ENCODE measurements at regions not wholly inside any gene's neighbourhood (a gene's known extent, or its start where the extent isn't known, plus 50 kb on each side); places are given as distances from the start of the nearest gene placed in this dataset.
A peak's percentile ranks its signal among the peaks of the same experiment; 100 is the strongest.
"Not testable (repeated sequence)": the region's sequence is repeated elsewhere in the genome, so short reads cannot be mapped to it uniquely, and the experiment has no call there.

- not testable (repeated sequence) for H4K12ac ChIP-seq (ENCODE audit: low read depth, low read length); H3K23ac ChIP-seq (ENCODE audit: low read length); H3K27me3 ChIP-seq (ENCODE audit: insufficient read depth, low read length); H3K14ac ChIP-seq (ENCODE audit: low read length); H3K79me2 ChIP-seq (ENCODE audit: control insufficient read depth, insufficient read depth, low read length, poor library complexity); H2BK5ac ChIP-seq (ENCODE audit: low read depth, low read length, poor library complexity); H3K4me3 ChIP-seq (ENCODE audit: low read depth, low read length); H4K8ac ChIP-seq (ENCODE audit: low read depth, low read length); H3K18ac ChIP-seq (ENCODE audit: low read length); H3K4ac ChIP-seq (ENCODE audit: low read depth, low read length); H3K4me1 ChIP-seq (ENCODE audit: control insufficient read depth in 1 of 2, insufficient read depth in 2 of 2, low read length in 2 of 2); H2BK120ac ChIP-seq (ENCODE audit: insufficient read depth, low read length, poor library complexity); H4K91ac ChIP-seq (ENCODE audit: low read depth, low read length); H2AFZ ChIP-seq (ENCODE audit: insufficient read depth, low read length, poor library complexity); H2BK12ac ChIP-seq (ENCODE audit: low read length); H3K9me3 ChIP-seq (ENCODE audit: insufficient read depth, low read depth, low read length); H3K36me3 ChIP-seq (ENCODE audit: control insufficient read depth in 1 of 2, insufficient read depth in 2 of 2, low read length in 2 of 2); H3K27ac ChIP-seq (ENCODE audit: low read depth, low read length); DNase-seq; H3K79me1 ChIP-seq (ENCODE audit: low read length); H2AK5ac ChIP-seq (ENCODE audit: low read length); H3K9ac ChIP-seq (ENCODE audit: low read length); H3K4me2 ChIP-seq (ENCODE audit: low read length)
- WGBS (ENCODE audit: extremely low coverage, insufficient coverage, insufficient read length) = no CpG with 5 or more reads among the region's 2 CpGs
Measured at GRCh38 chr16:52738992-52739391, 192.0 kb upstream of the TOX3 start.

- Histone ChIP-seq H3K9me3 (ENCODE audit: insufficient read depth, low read depth, low read length) (peaks cover 10% of the 10 kb centered on the region), H3K27me3 (ENCODE audit: insufficient read depth, low read length) (no peaks in the 10 kb centered on the region), H4K8ac (ENCODE audit: low read depth, low read length) (no peak overlapping the region), H3K4ac (ENCODE audit: low read depth, low read length) (no peak overlapping the region), H3K79me1 (ENCODE audit: low read length) (no peaks in the 10 kb centered on the region), H3K23ac (ENCODE audit: low read length) (no peak overlapping the region), H3K27ac (ENCODE audit: low read depth, low read length) (no peak overlapping the region), H3K4me1 (ENCODE audit: control insufficient read depth in 1 of 2, insufficient read depth in 2 of 2, low read length in 2 of 2) (no peaks in the 10 kb centered on the region), H3K14ac (ENCODE audit: low read length) (no peak overlapping the region), H2AK5ac (ENCODE audit: low read length) (no peak overlapping the region), H3K4me2 (ENCODE audit: low read length) (no peak overlapping the region), H3K18ac (ENCODE audit: low read length) (no peak overlapping the region), H2BK12ac (ENCODE audit: low read length) (no peak overlapping the region), H3K9ac (ENCODE audit: low read length) (no peak overlapping the region), H2AFZ (ENCODE audit: insufficient read depth, low read length, poor library complexity) (no peak overlapping the region), H4K12ac (ENCODE audit: low read depth, low read length) (no peak overlapping the region), H2BK120ac (ENCODE audit: insufficient read depth, low read length, poor library complexity) (no peak overlapping the region), H3K36me3 (ENCODE audit: control insufficient read depth in 1 of 2, insufficient read depth in 2 of 2, low read length in 2 of 2) (no peaks in the 10 kb centered on the region), H3K4me3 (ENCODE audit: low read depth, low read length) (no peak overlapping the region), H2BK5ac (ENCODE audit: low read depth, low read length, poor library complexity) (no peak overlapping the region), H3K79me2 (ENCODE audit: control insufficient read depth, insufficient read depth, low read length, poor library complexity) (no peaks in the 10 kb centered on the region), H4K91ac (ENCODE audit: low read depth, low read length) (no peak overlapping the region)
- WGBS (ENCODE audit: extremely low coverage, insufficient coverage, insufficient read length) = no CpG with 5 or more reads among the region's 24 CpGs
- DNase-seq = no peak
Measured at GRCh38 chr16:52731219-52731875, 184.4 kb upstream of the TOX3 start.

- Histone ChIP-seq H4K91ac (ENCODE audit: low read depth, low read length) (no peak overlapping the region), H3K79me2 (ENCODE audit: control insufficient read depth, insufficient read depth, low read length, poor library complexity) (no peaks in the 10 kb centered on the region), H3K36me3 (ENCODE audit: control insufficient read depth in 1 of 2, insufficient read depth in 2 of 2, low read length in 2 of 2) (no peaks in the 10 kb centered on the region), H2AK5ac (ENCODE audit: low read length) (no peak overlapping the region), H2BK12ac (ENCODE audit: low read length) (no peak overlapping the region), H3K23ac (ENCODE audit: low read length) (peak overlapping the region; percentile 86), H4K12ac (ENCODE audit: low read depth, low read length) (no peak overlapping the region), H3K4me1 (ENCODE audit: control insufficient read depth in 1 of 2, insufficient read depth in 2 of 2, low read length in 2 of 2) (no peaks in the 10 kb centered on the region), H4K8ac (ENCODE audit: low read depth, low read length) (no peak overlapping the region), H2BK5ac (ENCODE audit: low read depth, low read length, poor library complexity) (no peak overlapping the region), H2BK120ac (ENCODE audit: insufficient read depth, low read length, poor library complexity) (no peak overlapping the region), H3K9me3 (ENCODE audit: insufficient read depth, low read depth, low read length) (peaks cover 10% of the 10 kb centered on the region), H3K27ac (ENCODE audit: low read depth, low read length) (no peak overlapping the region), H2AFZ (ENCODE audit: insufficient read depth, low read length, poor library complexity) (no peak overlapping the region), H3K4me2 (ENCODE audit: low read length) (no peak overlapping the region), H3K4ac (ENCODE audit: low read depth, low read length) (no peak overlapping the region), H3K9ac (ENCODE audit: low read length) (no peak overlapping the region), H3K27me3 (ENCODE audit: insufficient read depth, low read length) (no peaks in the 10 kb centered on the region), H3K18ac (ENCODE audit: low read length) (no peak overlapping the region), H3K79me1 (ENCODE audit: low read length) (no peaks in the 10 kb centered on the region), H3K4me3 (ENCODE audit: low read depth, low read length) (peak overlapping the region; percentile 56), H3K14ac (ENCODE audit: low read length) (no peak overlapping the region)
- no peak for DNase-seq
- no CpG with 5 or more reads among the region's 7 CpGs for WGBS (ENCODE audit: extremely low coverage, insufficient coverage, insufficient read length)
Measured at GRCh38 chr16:52729731-52730130, 182.8 kb upstream of the TOX3 start.

- Histone ChIP-seq H2BK120ac (ENCODE audit: insufficient read depth, low read length, poor library complexity) (no peak overlapping the region), H2AK5ac (ENCODE audit: low read length) (no peak overlapping the region)
- DNase-seq = peak in 1 of 2 donors; percentile 6
Measured at GRCh38 chr16:52727849-52728248, 180.9 kb upstream of the TOX3 start.

More at GRCh38 chr16:52727849-52728248, 180.9 kb upstream of the TOX3 start:
- no peak overlapping the region for H3K27ac ChIP-seq (ENCODE audit: low read depth, low read length)
- no peak overlapping the region for H2BK12ac ChIP-seq (ENCODE audit: low read length)
- H4K12ac ChIP-seq (ENCODE audit: low read depth, low read length) = no peak overlapping the region
- H3K23ac ChIP-seq (ENCODE audit: low read length) = no peak overlapping the region
- WGBS (ENCODE audit: extremely low coverage, insufficient coverage, insufficient read length) = no CpG with 5 or more reads among the region's 4 CpGs
- no peak overlapping the region for H3K9ac ChIP-seq (ENCODE audit: low read length)
- H3K4me1 ChIP-seq (ENCODE audit: control insufficient read depth in 1 of 2, insufficient read depth in 2 of 2, low read length in 2 of 2) = no peaks in the 10 kb centered on the region
- no peak overlapping the region for H3K18ac ChIP-seq (ENCODE audit: low read length)
- H2BK5ac ChIP-seq (ENCODE audit: low read depth, low read length, poor library complexity) = no peak overlapping the region
- peaks cover 10% of the 10 kb centered on the region for H3K9me3 ChIP-seq (ENCODE audit: insufficient read depth, low read depth, low read length)
- no peaks in the 10 kb centered on the region for H3K27me3 ChIP-seq (ENCODE audit: insufficient read depth, low read length)
- no peaks in the 10 kb centered on the region for H3K79me2 ChIP-seq (ENCODE audit: control insufficient read depth, insufficient read depth, low read length, poor library complexity)
- H3K14ac ChIP-seq (ENCODE audit: low read length) = no peak overlapping the region
- H4K91ac ChIP-seq (ENCODE audit: low read depth, low read length) = no peak overlapping the region
- no peaks in the 10 kb centered on the region for H3K36me3 ChIP-seq (ENCODE audit: control insufficient read depth in 1 of 2, insufficient read depth in 2 of 2, low read length in 2 of 2)
- no peak overlapping the region for H2AFZ ChIP-seq (ENCODE audit: insufficient read depth, low read length, poor library complexity)
- H3K4ac ChIP-seq (ENCODE audit: low read depth, low read length) = no peak overlapping the region
- no peak overlapping the region for H4K8ac ChIP-seq (ENCODE audit: low read depth, low read length)
- H3K79me1 ChIP-seq (ENCODE audit: low read length) = no peaks in the 10 kb centered on the region
- H3K4me2 ChIP-seq (ENCODE audit: low read length) = no peak overlapping the region
- H3K4me3 ChIP-seq (ENCODE audit: low read depth, low read length) = no peak overlapping the region
